ENCODE measurements at regions not wholly inside any gene's neighbourhood (a gene's known extent, or its start where the extent isn't known, plus 50 kb on each side); places are given as distances from the start of the nearest gene placed in this dataset.
A peak's percentile ranks its signal among the peaks of the same experiment; 100 is the strongest.

DNA sequence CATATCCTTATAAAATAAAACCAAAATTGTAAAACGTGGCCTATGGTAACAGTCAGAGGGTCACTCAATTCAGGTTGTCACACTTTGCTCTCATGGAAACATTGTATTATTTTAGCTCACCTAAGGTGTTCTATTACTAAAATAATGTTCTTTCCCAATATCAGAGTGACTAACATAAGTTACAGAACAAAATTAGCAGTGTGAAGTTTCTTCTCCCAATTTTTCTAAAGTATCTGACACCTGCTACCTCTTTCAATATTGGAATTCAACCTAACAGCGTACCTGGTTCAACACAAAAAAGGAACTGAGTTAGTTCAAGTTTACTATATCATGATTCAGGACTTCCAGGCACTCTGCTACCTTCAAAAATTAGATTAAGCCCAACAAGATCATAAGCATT is 190.4 kb downstream of the ZEB2 start:
- no peak for DNase-seq
- intact Hi-C loops (cut with DNase I; ENCODE audit: low total_unique reads) = no loop called here
- TF ChIP-seq EP300 (IDR thresholded peaks at IDR 0.05) (no peak), POLR2AphosphoS5 (IDR thresholded peaks at IDR 0.05) (no peak), POLR2A (IDR thresholded peaks at IDR 0.05) (no peak)
- TF ChIP-seq, protein P1, sequence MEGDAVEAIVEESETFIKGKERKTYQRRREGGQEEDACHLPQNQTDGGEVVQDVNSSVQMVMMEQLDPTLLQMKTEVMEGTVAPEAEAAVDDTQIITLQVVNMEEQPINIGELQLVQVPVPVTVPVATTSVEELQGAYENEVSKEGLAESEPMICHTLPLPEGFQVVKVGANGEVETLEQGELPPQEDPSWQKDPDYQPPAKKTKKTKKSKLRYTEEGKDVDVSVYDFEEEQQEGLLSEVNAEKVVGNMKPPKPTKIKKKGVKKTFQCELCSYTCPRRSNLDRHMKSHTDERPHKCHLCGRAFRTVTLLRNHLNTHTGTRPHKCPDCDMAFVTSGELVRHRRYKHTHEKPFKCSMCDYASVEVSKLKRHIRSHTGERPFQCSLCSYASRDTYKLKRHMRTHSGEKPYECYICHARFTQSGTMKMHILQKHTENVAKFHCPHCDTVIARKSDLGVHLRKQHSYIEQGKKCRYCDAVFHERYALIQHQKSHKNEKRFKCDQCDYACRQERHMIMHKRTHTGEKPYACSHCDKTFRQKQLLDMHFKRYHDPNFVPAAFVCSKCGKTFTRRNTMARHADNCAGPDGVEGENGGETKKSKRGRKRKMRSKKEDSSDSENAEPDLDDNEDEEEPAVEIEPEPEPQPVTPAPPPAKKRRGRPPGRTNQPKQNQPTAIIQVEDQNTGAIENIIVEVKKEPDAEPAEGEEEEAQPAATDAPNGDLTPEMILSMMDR (IDR thresholded peaks at IDR 0.05) = no peak
- no peaks in the 10 kb centered on the region for H3K36me3 ChIP-seq
- WGBS, 5 donors = 88 to 96% (median 93%) methylated on average over 2 of the region's 2 CpGs
- no peaks in the 10 kb centered on the region for H3K27me3 ChIP-seq
- H3K27ac ChIP-seq = no peak overlapping the region
- no peak overlapping the region for H3K4me3 ChIP-seq
- peaks cover 0 to 27% (median 12%) of the 10 kb centered on the region in 4 donors for H3K4me1 ChIP-seq
- no peaks in the 10 kb centered on the region for H3K9me3 ChIP-seq

DNA sequence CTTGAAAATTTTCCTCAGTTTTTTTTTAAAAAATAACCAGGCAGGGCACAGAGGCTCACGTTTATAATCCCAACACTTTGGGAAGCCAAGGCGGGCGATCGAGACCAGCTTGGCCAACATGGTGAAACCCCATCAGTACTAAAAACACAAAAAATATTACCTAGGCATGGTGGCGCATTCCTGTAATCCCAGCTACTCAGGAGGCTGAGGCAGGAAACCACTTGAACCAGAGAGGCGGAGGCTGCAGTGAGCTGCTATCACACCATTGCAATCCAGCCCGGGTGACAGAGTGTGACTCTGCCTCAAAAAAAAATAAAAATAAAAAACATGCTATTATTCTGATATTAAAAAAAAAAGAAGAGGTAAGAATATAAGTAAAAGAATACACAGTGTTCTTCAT is 191.0 kb downstream of the ZEB2 start:
- 77 to 91% (median 84%) methylated on average over 7 of the region's 7 CpGs for WGBS, 5 donors
- Histone ChIP-seq H3K27me3 (no peaks in the 10 kb centered on the region), H3K4me3 (no peak overlapping the region), H3K9me3 (no peaks in the 10 kb centered on the region), H3K27ac (no peak overlapping the region), H3K36me3 (no peaks in the 10 kb centered on the region), H3K4me1 (peaks cover 0 to 29% (median 12%) of the 10 kb centered on the region in 4 donors)
- TF ChIP-seq EP300 (IDR thresholded peaks at IDR 0.05) = no peak
- no peak for TF ChIP-seq POLR2AphosphoS5 (IDR thresholded peaks at IDR 0.05)
- TF ChIP-seq, protein P1 (IDR thresholded peaks at IDR 0.05) = no peak
- no peak for TF ChIP-seq POLR2A (IDR thresholded peaks at IDR 0.05)
- intact Hi-C loops (cut with DNase I; ENCODE audit: low total_unique reads) = no loop called here
- DNase-seq = no peak

DNA sequence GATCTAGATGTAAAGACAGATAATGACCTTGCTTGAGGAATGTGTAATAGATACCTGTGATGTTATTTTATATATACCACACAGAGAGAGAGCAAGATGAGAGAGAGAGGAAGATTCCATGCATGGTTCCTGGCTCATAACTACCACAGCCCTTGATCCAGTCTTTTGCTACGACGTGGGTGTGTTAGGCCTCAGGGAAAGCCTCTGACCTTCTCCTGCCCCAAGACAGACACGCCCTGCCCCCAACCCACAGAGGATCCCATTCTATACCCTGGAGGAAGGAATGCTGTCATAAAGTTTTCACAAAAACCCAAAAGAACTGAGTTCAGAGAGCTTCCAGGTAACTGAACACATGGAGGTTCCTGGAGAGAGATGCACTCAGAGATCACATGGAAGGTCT is 193.1 kb downstream of the ZEB2 start:
- no peak for DNase-seq
- H3K4me1 ChIP-seq = peaks cover 0 to 22% (median 6%) of the 10 kb centered on the region in 4 donors
- intact Hi-C loops (cut with DNase I; ENCODE audit: low total_unique reads) = no loop called here

DNA sequence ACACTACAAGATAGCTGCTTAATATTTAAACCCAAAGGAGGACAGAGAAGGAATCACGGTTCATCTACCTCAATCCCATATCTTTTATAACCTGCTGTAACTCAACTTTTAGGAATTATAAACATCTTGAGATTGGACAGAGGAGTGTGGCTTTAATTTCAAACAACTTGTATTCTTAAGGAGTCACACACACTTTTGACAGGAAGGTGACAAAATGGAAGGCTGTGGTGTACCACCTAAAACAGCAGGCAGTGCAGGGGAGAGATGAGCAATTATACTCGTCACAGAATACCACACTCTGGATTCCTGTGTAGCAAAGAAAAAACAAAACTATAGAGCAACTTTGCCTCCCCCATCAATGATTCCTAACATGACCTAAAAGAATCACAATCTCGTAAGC is 194.8 kb downstream of the ZEB2 start:
- DNase-seq = peak in 1 of 2 donors; percentile 29
- no peak overlapping the region for H3K27ac ChIP-seq
- 68 to 84% (median 76%) methylated on average over 3 of the region's 3 CpGs for WGBS, 5 donors
- H3K4me1 ChIP-seq = peaks cover 0 to 17% (median 2%) of the 10 kb centered on the region in 4 donors
- no peaks in the 10 kb centered on the region for H3K9me3 ChIP-seq
- no peaks in the 10 kb centered on the region for H3K36me3 ChIP-seq
- TF ChIP-seq EP300 (IDR thresholded peaks at IDR 0.05) = no peak
- TF ChIP-seq, protein P1 (IDR thresholded peaks at IDR 0.05) = no peak
- TF ChIP-seq POLR2AphosphoS5 (IDR thresholded peaks at IDR 0.05) = no peak
- TF ChIP-seq POLR2A (IDR thresholded peaks at IDR 0.05) = no peak
- H3K27me3 ChIP-seq = no peaks in the 10 kb centered on the region
- intact Hi-C loops (cut with DNase I; ENCODE audit: low total_unique reads) = no loop called here
- no peak overlapping the region for H3K4me3 ChIP-seq

More for the DNA sequence above, 193.1 kb downstream of the ZEB2 start:
- no peak overlapping the region for H3K4me3 ChIP-seq
- no peak overlapping the region for H3K27ac ChIP-seq
- H3K27me3 ChIP-seq = no peaks in the 10 kb centered on the region
- no peak for TF ChIP-seq POLR2A (IDR thresholded peaks at IDR 0.05)
- TF ChIP-seq, protein P1 (IDR thresholded peaks at IDR 0.05) = no peak
- no peak for TF ChIP-seq POLR2AphosphoS5 (IDR thresholded peaks at IDR 0.05)
- no peak for TF ChIP-seq EP300 (IDR thresholded peaks at IDR 0.05)
- H3K36me3 ChIP-seq = no peaks in the 10 kb centered on the region
- H3K9me3 ChIP-seq = no peaks in the 10 kb centered on the region
- WGBS, 5 donors = 88 to 97% (median 91%) methylated on average over 3 of the region's 3 CpGs
